ENCODE measurements at regions not wholly inside any gene's neighbourhood (a gene's known extent, or its start where the extent isn't known, plus 50 kb on each side); places are given as distances from the start of the nearest gene placed in this dataset.

DNA sequence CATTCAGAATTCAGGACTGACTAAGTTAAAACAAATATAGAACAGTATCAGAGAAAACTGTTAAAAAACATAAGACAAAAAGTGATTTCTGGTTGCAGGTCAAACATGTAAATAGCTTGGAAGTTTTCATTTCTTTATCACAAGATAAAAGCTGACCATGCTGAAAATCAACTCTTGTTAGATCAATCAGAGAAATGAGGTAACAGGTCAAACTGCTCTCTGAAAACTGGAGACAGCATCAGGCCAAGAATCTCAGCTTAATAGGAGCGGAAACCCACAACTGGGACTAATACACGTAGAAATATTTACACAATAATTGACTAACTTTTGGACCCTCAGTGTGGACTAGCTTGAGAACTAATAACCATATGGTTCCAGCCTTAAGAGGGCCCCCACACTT, 1012.8 kb upstream of the EDIL3 start:
- TF ChIP-seq, protein P1, sequence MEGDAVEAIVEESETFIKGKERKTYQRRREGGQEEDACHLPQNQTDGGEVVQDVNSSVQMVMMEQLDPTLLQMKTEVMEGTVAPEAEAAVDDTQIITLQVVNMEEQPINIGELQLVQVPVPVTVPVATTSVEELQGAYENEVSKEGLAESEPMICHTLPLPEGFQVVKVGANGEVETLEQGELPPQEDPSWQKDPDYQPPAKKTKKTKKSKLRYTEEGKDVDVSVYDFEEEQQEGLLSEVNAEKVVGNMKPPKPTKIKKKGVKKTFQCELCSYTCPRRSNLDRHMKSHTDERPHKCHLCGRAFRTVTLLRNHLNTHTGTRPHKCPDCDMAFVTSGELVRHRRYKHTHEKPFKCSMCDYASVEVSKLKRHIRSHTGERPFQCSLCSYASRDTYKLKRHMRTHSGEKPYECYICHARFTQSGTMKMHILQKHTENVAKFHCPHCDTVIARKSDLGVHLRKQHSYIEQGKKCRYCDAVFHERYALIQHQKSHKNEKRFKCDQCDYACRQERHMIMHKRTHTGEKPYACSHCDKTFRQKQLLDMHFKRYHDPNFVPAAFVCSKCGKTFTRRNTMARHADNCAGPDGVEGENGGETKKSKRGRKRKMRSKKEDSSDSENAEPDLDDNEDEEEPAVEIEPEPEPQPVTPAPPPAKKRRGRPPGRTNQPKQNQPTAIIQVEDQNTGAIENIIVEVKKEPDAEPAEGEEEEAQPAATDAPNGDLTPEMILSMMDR (IDR thresholded peaks at IDR 0.05), result no peak
- TF ChIP-seq POLR2A (IDR thresholded peaks at IDR 0.05), result no peak
